Small intestine (tissue), 7 donors: ENCODE measurements at regions not wholly inside any gene's neighbourhood (a gene's known extent, or its start where the extent isn't known, plus 50 kb on each side); places are given as distances from the start of the nearest gene placed in this dataset.
"Not testable (repeated sequence)": the region's sequence is repeated elsewhere in the genome, so short reads cannot be mapped to it uniquely, and the experiment has no call there.

Experiments
- DNase-seq, 2 donors: peaks; one replicate each; pipeline versions ENCODE4 v3.0.0 to v3.0.0-alpha.2; 2013
- FAIRE-seq: peaks from 2 replicates; lab custom pipeline; 2012; peaks lifted over from hg19 to GRCh38; lab: Jason Lieb, UNC
- H3K27ac ChIP-seq, 3 donors: one replicate each; pipeline ENCODE4 v1.5.1; 2013; ENCODE audit warnings: low read length in 2 of 3, mild to moderate bottlenecking in 2 of 3, control low read depth in 1 of 3, inconsistent platforms in 1 of 3, low read depth in 1 of 3, moderate library complexity in 1 of 3
- H3K27me3 ChIP-seq, 3 donors: one replicate each; pipeline ENCODE4 v1.6.1; 2013; ENCODE audit warnings: low read length in 3 of 3, inconsistent platforms in 1 of 3; ENCODE audit not compliant: control insufficient read depth in 3 of 3, insufficient read depth in 3 of 3
- H3K36me3 ChIP-seq, 3 donors: one replicate each; pipeline ENCODE4 v1.6.1; 2013; ENCODE audit warnings: low read length in 3 of 3, inconsistent platforms in 1 of 3, low read depth in 1 of 3, mild to moderate bottlenecking in 1 of 3, moderate library complexity in 1 of 3; ENCODE audit not compliant: control insufficient read depth in 3 of 3, insufficient read depth in 2 of 3
- H3K4me1 ChIP-seq, 3 donors: one replicate each; pipeline ENCODE4 v1.6.1; 2013; ENCODE audit warnings: low read length in 2 of 3, inconsistent platforms in 1 of 3, low read depth in 1 of 3, mild to moderate bottlenecking in 1 of 3, moderate library complexity in 1 of 3; ENCODE audit not compliant: control insufficient read depth in 3 of 3, insufficient read depth in 2 of 3
- H3K4me3 ChIP-seq, 3 donors: one replicate each; pipeline ENCODE4 v1.5.1; 2013; ENCODE audit warnings: low read length in 3 of 3, control low read depth in 1 of 3, inconsistent platforms in 1 of 3, low read depth in 1 of 3, mild to moderate bottlenecking in 1 of 3, moderate library complexity in 1 of 3
- H3K9me3 ChIP-seq, 2 donors: one replicate each; pipeline ENCODE4 v1.6.1; 2013; ENCODE audit warnings: low read depth in 1 of 2, low read length in 1 of 2; ENCODE audit not compliant: control insufficient read depth in 2 of 2, insufficient read depth in 1 of 2
- WGBS, 3 donors: extraction: QIAGEN DNeasy Blood & Tissue Kit; methylation state at CpG; one replicate each; pipeline ENCODE4 v1.1.7; 2013; 5-methylcytosine and 5-hydroxymethylcytosine counted together
- donor health status: healthy with polysubstance abuse.
- donor health status: control.
- donor health status: control.
- donor health status: Bipolar disorder and iron deficiency.
- donor health status: healthy.

GRCh38 chr3:173199568-173199967, 58.5 kb upstream of the SPATA16 start:
- no peaks in the 10 kb centered on the region for H3K36me3 ChIP-seq
- no peak overlapping the region for H3K27ac ChIP-seq
- DNase-seq (no peak), FAIRE-seq (no peak)
- H3K4me3 ChIP-seq, result no peak overlapping the region
- peaks cover 0 to 17% of the 10 kb centered on the region in 2 donors for H3K9me3 ChIP-seq
- no peaks in the 10 kb centered on the region for H3K4me1 ChIP-seq
- no peaks in the 10 kb centered on the region for H3K27me3 ChIP-seq

- not testable (repeated sequence) for H3K27ac ChIP-seq, DNase-seq, H3K36me3 ChIP-seq, H3K9me3 ChIP-seq, H3K4me1 ChIP-seq, H3K4me3 ChIP-seq, H3K27me3 ChIP-seq, FAIRE-seq
- WGBS, 3 donors, result 90 to 94% (median 90%) methylated on average over 2 of the region's 2 CpGs
Measured at GRCh38 chr3:173194868-173195267, 53.8 kb upstream of the SPATA16 start.

- Histone ChIP-seq H3K4me1 (no peaks in the 10 kb centered on the region), H3K27ac (no peak overlapping the region), H3K27me3 (no peaks in the 10 kb centered on the region), H3K36me3 (no peaks in the 10 kb centered on the region), H3K9me3 (peaks cover 0 to 6% of the 10 kb centered on the region in 2 donors), H3K4me3 (no peak overlapping the region)
- WGBS, 3 donors, result 49 to 72% (median 62%) methylated on average over 1 of the region's 1 CpG
- FAIRE-seq (no peak), DNase-seq (no peak)
Measured at GRCh38 chr3:173191611-173192010, 50.6 kb upstream of the SPATA16 start.
